ENCODE measurements at regions not wholly inside any gene's neighbourhood (a gene's known extent, or its start where the extent isn't known, plus 50 kb on each side); places are given as distances from the start of the nearest gene placed in this dataset.

- Histone ChIP-seq H3K4ac (ENCODE audit: low read depth, low read length) (no peak overlapping the region), H3K79me2 (ENCODE audit: control insufficient read depth, insufficient read depth, low read length) (no peaks in the 10 kb centered on the region), H3K27me3 (ENCODE audit: insufficient read depth, low read length, poor library complexity) (no peaks in the 10 kb centered on the region), H4K5ac (ENCODE audit: low read length) (no peak overlapping the region), H2BK120ac (ENCODE audit: low read depth, low read length) (no peak overlapping the region), H2BK15ac (replicated peaks; ENCODE audit: low read depth) (no peak overlapping the region), H2AK5ac (ENCODE audit: low read length) (no peak overlapping the region), H2BK5ac (ENCODE audit: low read length) (no peak overlapping the region), H3K36me3 (ENCODE audit: control insufficient read depth, insufficient read depth, low read length) (no peaks in the 10 kb centered on the region), H3K79me1 (ENCODE audit: low read length) (no peaks in the 10 kb centered on the region), H3K18ac (ENCODE audit: low read length) (no peak overlapping the region), H4K8ac (ENCODE audit: low read depth, low read length) (no peak overlapping the region), H3K4me2 (ENCODE audit: low read length) (no peak overlapping the region), H3K4me3 (ENCODE audit: low read length) (no peak overlapping the region), H3K9ac (ENCODE audit: low read length) (no peak overlapping the region), H3K4me1 (ENCODE audit: control insufficient read depth, low read depth, low read length) (no peaks in the 10 kb centered on the region), H3K56ac (ENCODE audit: low read length) (no peak overlapping the region), H3K23ac (ENCODE audit: low read length) (no peak overlapping the region), H3K27ac (ENCODE audit: low read depth, low read length) (no peak overlapping the region)
- DNase-seq = no peak
- WGBS (ENCODE audit: extremely low coverage, insufficient coverage, low lambda C conversion rate) = no CpG with 5 or more reads among the region's 8 CpGs
Measured at GRCh38 chr2:220569112-220569897, 941.9 kb downstream of the SLC4A3 start.

GRCh38 chr2:220572385-220572784 lies 945.0 kb downstream of the SLC4A3 start:
- Histone ChIP-seq H3K79me1 (ENCODE audit: low read length) (no peaks in the 10 kb centered on the region), H3K36me3 (ENCODE audit: control insufficient read depth, insufficient read depth, low read length) (no peaks in the 10 kb centered on the region)
- WGBS (ENCODE audit: extremely low coverage, insufficient coverage, low lambda C conversion rate) = no CpG with 5 or more reads among the region's 4 CpGs

GRCh38 chr2:220574038-220574437 lies 946.6 kb downstream of the SLC4A3 start:
- H3K27me3 ChIP-seq (ENCODE audit: insufficient read depth, low read length, poor library complexity) = no peaks in the 10 kb centered on the region
- H3K79me1 ChIP-seq (ENCODE audit: low read length) = no peaks in the 10 kb centered on the region
- DNase-seq = no peak
- H4K5ac ChIP-seq (ENCODE audit: low read length) = no peak overlapping the region
- H3K4me2 ChIP-seq (ENCODE audit: low read length) = no peak overlapping the region
- H3K79me2 ChIP-seq (ENCODE audit: control insufficient read depth, insufficient read depth, low read length) = no peaks in the 10 kb centered on the region
- no peak overlapping the region for H3K9ac ChIP-seq (ENCODE audit: low read length)
- H3K56ac ChIP-seq (ENCODE audit: low read length) = no peak overlapping the region
- no peak overlapping the region for H3K27ac ChIP-seq (ENCODE audit: low read depth, low read length)
- H4K8ac ChIP-seq (ENCODE audit: low read depth, low read length) = no peak overlapping the region
- no peak overlapping the region for H3K4ac ChIP-seq (ENCODE audit: low read depth, low read length)
- H3K4me3 ChIP-seq (ENCODE audit: low read length) = no peak overlapping the region
- no peak overlapping the region for H2BK5ac ChIP-seq (ENCODE audit: low read length)
- no peak overlapping the region for H3K23ac ChIP-seq (ENCODE audit: low read length)
- no CpG with 5 or more reads among the region's 2 CpGs for WGBS (ENCODE audit: extremely low coverage, insufficient coverage, low lambda C conversion rate)
- H3K18ac ChIP-seq (ENCODE audit: low read length) = no peak overlapping the region
- H3K36me3 ChIP-seq (ENCODE audit: control insufficient read depth, insufficient read depth, low read length) = no peaks in the 10 kb centered on the region
- H3K4me1 ChIP-seq (ENCODE audit: control insufficient read depth, low read depth, low read length) = no peaks in the 10 kb centered on the region
- no peak overlapping the region for H2BK15ac ChIP-seq (replicated peaks; ENCODE audit: low read depth)
- H2AK5ac ChIP-seq (ENCODE audit: low read length) = no peak overlapping the region
- no peak overlapping the region for H2BK120ac ChIP-seq (ENCODE audit: low read depth, low read length)

More at GRCh38 chr2:220572385-220572784, 945.0 kb downstream of the SLC4A3 start:
- Histone ChIP-seq H4K5ac (ENCODE audit: low read length) (no peak overlapping the region), H3K4me2 (ENCODE audit: low read length) (no peak overlapping the region), H3K27ac (ENCODE audit: low read depth, low read length) (no peak overlapping the region), H2BK15ac (replicated peaks; ENCODE audit: low read depth) (no peak overlapping the region), H3K79me2 (ENCODE audit: control insufficient read depth, insufficient read depth, low read length) (no peaks in the 10 kb centered on the region), H3K27me3 (ENCODE audit: insufficient read depth, low read length, poor library complexity) (no peaks in the 10 kb centered on the region), H3K4me1 (ENCODE audit: control insufficient read depth, low read depth, low read length) (no peaks in the 10 kb centered on the region), H3K56ac (ENCODE audit: low read length) (no peak overlapping the region), H3K4ac (ENCODE audit: low read depth, low read length) (no peak overlapping the region), H4K8ac (ENCODE audit: low read depth, low read length) (no peak overlapping the region), H3K23ac (ENCODE audit: low read length) (no peak overlapping the region), H3K9ac (ENCODE audit: low read length) (no peak overlapping the region), H3K18ac (ENCODE audit: low read length) (no peak overlapping the region), H3K4me3 (ENCODE audit: low read length) (no peak overlapping the region), H2AK5ac (ENCODE audit: low read length) (no peak overlapping the region), H2BK5ac (ENCODE audit: low read length) (no peak overlapping the region), H2BK120ac (ENCODE audit: low read depth, low read length) (no peak overlapping the region)
- DNase-seq = no peak

- no peak overlapping the region for H4K8ac ChIP-seq (ENCODE audit: low read depth, low read length)
- no peak overlapping the region for H3K9ac ChIP-seq (ENCODE audit: low read length)
- no peak overlapping the region for H4K5ac ChIP-seq (ENCODE audit: low read length)
- no peak overlapping the region for H2BK120ac ChIP-seq (ENCODE audit: low read depth, low read length)
- no peak for DNase-seq
- H3K79me2 ChIP-seq (ENCODE audit: control insufficient read depth, insufficient read depth, low read length) = no peaks in the 10 kb centered on the region
- H2BK5ac ChIP-seq (ENCODE audit: low read length) = no peak overlapping the region
- no peak overlapping the region for H3K4ac ChIP-seq (ENCODE audit: low read depth, low read length)
- no peaks in the 10 kb centered on the region for H3K79me1 ChIP-seq (ENCODE audit: low read length)
- no CpG with 5 or more reads among the region's 1 CpG for WGBS (ENCODE audit: extremely low coverage, insufficient coverage, low lambda C conversion rate)
- no peak overlapping the region for H3K18ac ChIP-seq (ENCODE audit: low read length)
- no peaks in the 10 kb centered on the region for H3K36me3 ChIP-seq (ENCODE audit: control insufficient read depth, insufficient read depth, low read length)
- no peak overlapping the region for H3K23ac ChIP-seq (ENCODE audit: low read length)
- H3K27me3 ChIP-seq (ENCODE audit: insufficient read depth, low read length, poor library complexity) = no peaks in the 10 kb centered on the region
- H3K27ac ChIP-seq (ENCODE audit: low read depth, low read length) = no peak overlapping the region
- no peak overlapping the region for H3K4me3 ChIP-seq (ENCODE audit: low read length)
- H2BK15ac ChIP-seq (replicated peaks; ENCODE audit: low read depth) = no peak overlapping the region
- H3K56ac ChIP-seq (ENCODE audit: low read length) = no peak overlapping the region
- H3K4me2 ChIP-seq (ENCODE audit: low read length) = no peak overlapping the region
- no peak overlapping the region for H2AK5ac ChIP-seq (ENCODE audit: low read length)
- no peaks in the 10 kb centered on the region for H3K4me1 ChIP-seq (ENCODE audit: control insufficient read depth, low read depth, low read length)
Measured at GRCh38 chr2:220575963-220576362, 948.5 kb downstream of the SLC4A3 start.

GRCh38 chr2:220579452-220579851 lies 952.0 kb downstream of the SLC4A3 start:
- H4K5ac ChIP-seq (ENCODE audit: low read length) = no peak overlapping the region
- no peak overlapping the region for H2BK15ac ChIP-seq (replicated peaks; ENCODE audit: low read depth)
- no peak for DNase-seq
- H3K18ac ChIP-seq (ENCODE audit: low read length) = no peak overlapping the region
- H3K4me2 ChIP-seq (ENCODE audit: low read length) = no peak overlapping the region
- H3K27ac ChIP-seq (ENCODE audit: low read depth, low read length) = no peak overlapping the region
- no peak overlapping the region for H2BK5ac ChIP-seq (ENCODE audit: low read length)
- H3K4ac ChIP-seq (ENCODE audit: low read depth, low read length) = no peak overlapping the region
- H3K79me1 ChIP-seq (ENCODE audit: low read length) = no peaks in the 10 kb centered on the region
- no peak overlapping the region for H3K23ac ChIP-seq (ENCODE audit: low read length)
- H3K4me3 ChIP-seq (ENCODE audit: low read length) = no peak overlapping the region
- no peak overlapping the region for H3K56ac ChIP-seq (ENCODE audit: low read length)
- no peaks in the 10 kb centered on the region for H3K4me1 ChIP-seq (ENCODE audit: control insufficient read depth, low read depth, low read length)
- no peak overlapping the region for H2AK5ac ChIP-seq (ENCODE audit: low read length)
- no peak overlapping the region for H3K9ac ChIP-seq (ENCODE audit: low read length)
- no peak overlapping the region for H4K8ac ChIP-seq (ENCODE audit: low read depth, low read length)
- H2BK120ac ChIP-seq (ENCODE audit: low read depth, low read length) = no peak overlapping the region
- no peaks in the 10 kb centered on the region for H3K79me2 ChIP-seq (ENCODE audit: control insufficient read depth, insufficient read depth, low read length)
- H3K36me3 ChIP-seq (ENCODE audit: control insufficient read depth, insufficient read depth, low read length) = no peaks in the 10 kb centered on the region
- no peaks in the 10 kb centered on the region for H3K27me3 ChIP-seq (ENCODE audit: insufficient read depth, low read length, poor library complexity)
- no CpG with 5 or more reads among the region's 2 CpGs for WGBS (ENCODE audit: extremely low coverage, insufficient coverage, low lambda C conversion rate)

- peak; percentile 28 for DNase-seq
- WGBS (ENCODE audit: extremely low coverage, insufficient coverage, low lambda C conversion rate) = no CpG with 5 or more reads among the region's 2 CpGs
- Histone ChIP-seq H3K79me2 (ENCODE audit: control insufficient read depth, insufficient read depth, low read length) (no peaks in the 10 kb centered on the region), H2AK5ac (ENCODE audit: low read length) (no peak overlapping the region), H3K4me1 (ENCODE audit: control insufficient read depth, low read depth, low read length) (no peaks in the 10 kb centered on the region), H3K27ac (ENCODE audit: low read depth, low read length) (no peak overlapping the region), H3K23ac (ENCODE audit: low read length) (no peak overlapping the region), H3K36me3 (ENCODE audit: control insufficient read depth, insufficient read depth, low read length) (no peaks in the 10 kb centered on the region), H3K9ac (ENCODE audit: low read length) (no peak overlapping the region), H3K4ac (ENCODE audit: low read depth, low read length) (no peak overlapping the region), H2BK5ac (ENCODE audit: low read length) (no peak overlapping the region), H2BK120ac (ENCODE audit: low read depth, low read length) (no peak overlapping the region), H3K18ac (ENCODE audit: low read length) (no peak overlapping the region), H3K27me3 (ENCODE audit: insufficient read depth, low read length, poor library complexity) (no peaks in the 10 kb centered on the region), H3K4me3 (ENCODE audit: low read length) (no peak overlapping the region), H4K5ac (ENCODE audit: low read length) (no peak overlapping the region), H3K56ac (ENCODE audit: low read length) (no peak overlapping the region), H2BK15ac (replicated peaks; ENCODE audit: low read depth) (no peak overlapping the region), H4K8ac (ENCODE audit: low read depth, low read length) (no peak overlapping the region), H3K4me2 (ENCODE audit: low read length) (no peak overlapping the region), H3K79me1 (ENCODE audit: low read length) (no peaks in the 10 kb centered on the region)
Measured at GRCh38 chr2:220580113-220580512, 952.7 kb downstream of the SLC4A3 start.

Data from mesendoderm (in vitro differentiated cells).